ENCODE measurements at regions not wholly inside any gene's neighbourhood (a gene's known extent, or its start where the extent isn't known, plus 50 kb on each side); places are given as distances from the start of the nearest gene placed in this dataset.

DNA sequence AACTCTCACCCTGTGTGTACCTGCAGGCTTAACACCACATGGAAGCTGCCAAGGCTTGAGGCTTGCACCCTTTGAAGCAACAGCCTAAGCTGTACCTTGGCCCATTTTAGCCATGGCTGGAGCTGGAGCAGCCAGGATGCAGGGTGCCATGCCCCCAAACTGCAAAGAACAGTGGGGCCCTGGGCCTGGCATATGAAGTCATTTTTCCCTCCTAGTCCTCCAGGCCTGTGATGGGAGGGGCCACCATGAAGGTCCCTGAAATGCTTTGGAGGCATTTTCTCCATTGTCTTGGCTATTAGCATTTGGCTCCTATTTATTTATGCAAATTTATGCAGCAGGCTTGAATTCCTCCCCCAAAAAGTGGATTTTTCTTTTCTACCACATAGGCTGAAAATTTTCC is 238.4 kb downstream of the CDCA7 start:
- TF ChIP-seq, protein P1, sequence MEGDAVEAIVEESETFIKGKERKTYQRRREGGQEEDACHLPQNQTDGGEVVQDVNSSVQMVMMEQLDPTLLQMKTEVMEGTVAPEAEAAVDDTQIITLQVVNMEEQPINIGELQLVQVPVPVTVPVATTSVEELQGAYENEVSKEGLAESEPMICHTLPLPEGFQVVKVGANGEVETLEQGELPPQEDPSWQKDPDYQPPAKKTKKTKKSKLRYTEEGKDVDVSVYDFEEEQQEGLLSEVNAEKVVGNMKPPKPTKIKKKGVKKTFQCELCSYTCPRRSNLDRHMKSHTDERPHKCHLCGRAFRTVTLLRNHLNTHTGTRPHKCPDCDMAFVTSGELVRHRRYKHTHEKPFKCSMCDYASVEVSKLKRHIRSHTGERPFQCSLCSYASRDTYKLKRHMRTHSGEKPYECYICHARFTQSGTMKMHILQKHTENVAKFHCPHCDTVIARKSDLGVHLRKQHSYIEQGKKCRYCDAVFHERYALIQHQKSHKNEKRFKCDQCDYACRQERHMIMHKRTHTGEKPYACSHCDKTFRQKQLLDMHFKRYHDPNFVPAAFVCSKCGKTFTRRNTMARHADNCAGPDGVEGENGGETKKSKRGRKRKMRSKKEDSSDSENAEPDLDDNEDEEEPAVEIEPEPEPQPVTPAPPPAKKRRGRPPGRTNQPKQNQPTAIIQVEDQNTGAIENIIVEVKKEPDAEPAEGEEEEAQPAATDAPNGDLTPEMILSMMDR (IDR thresholded peaks at IDR 0.05; ENCODE audit: borderline replicate concordance, extremely low read depth, low read length, poor library complexity, severe bottlenecking), result no peak
- no peak for TF ChIP-seq EZH2 (IDR thresholded peaks at IDR 0.05; ENCODE audit: borderline replicate concordance, low read depth, low read length, severe bottlenecking)

All from DND-41 (cell line).